H1 (cell line): ENCODE measurements at regions not wholly inside any gene's neighbourhood (a gene's known extent, or its start where the extent isn't known, plus 50 kb on each side); places are given as distances from the start of the nearest gene placed in this dataset.

Source experiments
- CTBP2 ChIP-seq: IDR thresholded peaks from 2 replicates; pipeline ENCODE4 v1.7.0; 2011; ENCODE audit warnings: borderline replicate concordance, mild to moderate bottlenecking, moderate library complexity, mixed read lengths, low read length; ENCODE audit not compliant: insufficient read depth, insufficient read length
- EP300 ChIP-seq, 2 experiments: IDR thresholded peaks; 1 replicate in 1 of 2; 2 replicates in 1 of 2; pipeline ENCODE4 v1.6.1; 2011 to 2012; ENCODE audit warnings: low read depth in 2 of 2, low read length in 2 of 2, mild to moderate bottlenecking in 2 of 2, borderline replicate concordance in 1 of 2, inconsistent platforms in 1 of 2, moderate library complexity in 1 of 2
- SIX5 ChIP-seq: IDR thresholded peaks from 2 replicates; pipeline ENCODE4 v1.6.1; 2011; ENCODE audit warnings: mild to moderate bottlenecking, low read depth, low read length
- YY1 ChIP-seq: IDR thresholded peaks from 2 replicates; pipeline ENCODE4 v1.6.1; 2011; ENCODE audit warnings: low read depth, mild to moderate bottlenecking, low read length

- TF ChIP-seq CTBP2 (no peak), EP300 (IDR thresholded peaks at IDR 0.05; ENCODE audit: borderline replicate concordance in 1 of 2, low read depth in 2 of 2, low read length in 2 of 2) (no peak), SIX5 (no peak), YY1 (no peak)
These were observed 213.2 kb downstream of the C6orf118 start (continued) for GRCh38 chr6:165096209-165096608.
